GM19240 (cell line): ENCODE measurements at regions not wholly inside any gene's neighbourhood (a gene's known extent, or its start where the extent isn't known, plus 50 kb on each side); places are given as distances from the start of the nearest gene placed in this dataset.
"Not testable (repeated sequence)": the region's sequence is repeated elsewhere in the genome, so short reads cannot be mapped to it uniquely, and the experiment has no call there.

Experiments used
- DNase-seq: peaks from one replicate; pipeline ENCODE4 v3.0.0; 2011; ENCODE audit warnings: low spot score; ENCODE audit not compliant: insufficient read length

DNA sequence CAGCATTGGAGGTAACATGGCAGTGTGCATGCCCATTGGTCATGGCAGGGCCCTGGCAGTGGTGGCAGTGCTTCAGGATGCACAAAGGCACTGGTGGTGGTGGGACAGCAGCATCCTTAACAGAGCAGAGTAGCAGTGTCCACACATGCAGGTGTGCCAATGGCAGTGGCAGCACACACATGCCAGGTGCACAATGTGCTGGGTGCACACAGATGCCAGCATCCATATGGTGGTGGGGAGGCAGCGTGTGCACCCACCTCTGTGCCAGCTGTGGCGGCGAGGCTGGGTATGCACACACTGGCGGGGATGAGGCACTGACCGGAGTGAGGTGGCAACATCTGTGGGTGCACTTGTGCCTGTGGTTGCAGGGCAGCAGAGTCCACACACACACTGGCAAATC, 150.6 kb downstream of the SI start:
- DNase-seq = no peak

DNA sequence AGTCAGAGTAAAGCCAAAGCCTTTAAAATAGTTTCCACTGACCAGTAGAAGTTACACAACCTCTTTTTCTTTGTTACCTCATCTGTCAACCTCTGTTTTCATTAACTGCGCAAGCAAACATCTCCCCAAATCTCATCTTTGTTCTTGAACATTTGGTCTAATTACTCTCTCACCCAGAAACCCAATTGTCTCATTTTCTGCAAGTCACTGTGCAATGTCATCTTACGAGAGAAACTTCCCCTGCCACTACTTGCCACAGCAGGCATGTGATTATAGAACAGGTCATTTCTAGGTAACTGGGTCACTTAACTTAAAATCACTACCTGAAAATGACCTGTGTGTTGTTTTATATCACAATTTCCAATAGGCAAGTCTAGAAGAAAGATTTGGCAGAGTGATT, 159.4 kb downstream of the SI start:
- DNase-seq = no peak

DNA sequence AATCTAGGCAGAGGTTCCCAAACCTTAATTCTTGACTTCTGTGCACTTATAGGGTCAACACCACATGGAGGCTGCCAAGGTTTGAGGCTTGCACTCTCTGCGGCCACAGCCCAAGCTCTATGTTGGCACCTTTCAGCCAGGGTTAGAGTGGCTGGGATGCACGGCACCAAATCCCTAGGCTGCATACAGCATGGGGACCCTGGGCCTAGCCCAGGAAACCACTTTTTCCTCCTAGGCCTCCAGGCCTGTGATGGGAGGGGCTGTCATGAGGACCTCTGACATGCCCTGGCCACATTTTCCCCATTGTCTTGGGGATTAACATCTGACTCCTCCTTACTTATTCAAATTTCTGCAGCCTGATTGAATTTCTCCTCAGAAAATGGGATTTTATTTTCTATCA, 165.4 kb downstream of the SI start:
- DNase-seq = no peak

DNA sequence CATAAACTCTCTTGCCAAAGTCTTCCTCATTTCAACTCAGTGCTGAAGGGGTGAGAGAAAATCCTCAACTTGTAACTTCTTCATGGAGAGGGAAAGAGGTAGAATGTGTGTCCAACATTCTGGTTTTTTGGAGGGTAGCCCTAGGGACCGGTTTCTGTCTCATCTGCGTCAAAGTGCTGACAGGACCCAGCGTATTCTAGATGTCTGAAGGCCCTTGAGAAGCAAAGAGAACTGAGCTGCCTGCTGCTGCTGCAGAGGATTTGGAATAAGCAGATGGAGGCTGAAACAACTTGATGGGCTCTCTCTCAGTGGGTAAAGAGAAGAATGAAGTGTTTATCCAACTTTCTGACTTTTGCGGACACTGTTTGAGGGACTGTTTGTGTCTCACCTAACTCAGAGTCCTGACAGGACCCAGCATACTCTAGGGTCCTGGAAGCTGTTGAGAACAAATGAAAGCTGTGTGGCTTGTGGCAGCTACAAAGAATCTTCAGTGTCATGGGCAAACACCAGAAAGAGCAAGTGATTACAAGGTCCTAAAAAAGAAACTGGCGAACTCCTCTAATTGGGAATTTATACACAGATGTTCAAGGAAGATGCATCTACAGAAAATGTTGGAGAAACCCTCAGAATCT, 174.4 kb downstream of the SI start:
- DNase-seq = no peak

DNA sequence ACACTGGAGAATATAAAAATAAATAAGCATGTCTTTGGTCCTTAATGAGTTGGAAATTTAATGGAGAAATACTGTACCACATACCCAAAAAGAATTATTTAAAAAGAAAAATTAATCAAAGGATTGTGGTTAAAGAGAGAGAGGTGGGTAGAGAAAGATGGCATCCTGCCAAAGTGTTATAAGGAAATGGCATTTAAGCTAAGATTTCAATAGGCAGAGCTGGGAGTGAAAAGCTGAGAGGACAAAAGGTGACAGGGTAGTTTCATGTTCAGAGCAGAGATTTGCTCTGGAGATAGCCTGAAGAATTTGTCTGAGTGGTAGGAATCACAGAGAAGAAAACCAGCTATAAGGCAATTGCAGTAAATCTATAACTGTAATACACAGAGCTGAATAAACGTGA, 181.0 kb downstream of the SI start:
- DNase-seq = no peak

DNA sequence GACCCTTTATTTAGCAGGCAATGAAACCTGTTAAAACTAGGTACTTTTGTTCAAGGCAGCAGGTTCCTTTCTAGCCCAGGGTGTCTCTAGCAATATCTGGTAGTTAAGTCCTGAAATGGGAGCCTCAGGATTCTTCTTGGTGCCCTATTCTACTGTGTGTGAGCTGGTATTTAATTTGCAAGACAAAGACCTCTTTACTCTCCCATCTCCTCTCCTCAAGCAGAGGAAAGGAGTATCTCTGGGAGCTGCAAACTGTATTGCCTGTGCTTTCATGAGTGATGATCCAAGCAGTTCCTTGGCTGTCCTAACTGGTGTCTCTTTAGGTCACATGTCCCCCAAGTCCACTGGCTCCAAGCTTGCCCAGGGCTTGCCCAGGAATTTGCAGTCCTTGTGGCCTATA, 188.2 kb downstream of the SI start:
- DNase-seq = no peak

DNA sequence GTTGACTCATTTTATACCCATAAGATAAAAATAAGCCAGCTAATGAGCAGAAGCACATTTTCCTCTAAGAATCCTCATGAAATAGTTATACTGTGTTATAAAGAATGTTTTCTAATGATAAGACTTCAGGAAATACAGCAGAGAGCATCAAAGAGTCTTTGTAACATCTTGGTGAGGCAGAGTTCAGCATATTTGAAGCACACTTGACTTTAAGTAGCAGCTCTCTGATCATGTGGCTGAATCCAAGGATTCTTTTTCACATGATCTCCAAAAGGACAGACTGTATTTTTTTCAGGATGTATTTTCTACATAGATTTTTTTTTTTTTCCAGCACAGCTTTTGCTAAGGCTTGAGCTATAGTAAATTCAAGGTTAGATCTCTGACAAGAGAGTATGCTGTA, 195.1 kb downstream of the SI start:
- DNase-seq = no peak

DNA sequence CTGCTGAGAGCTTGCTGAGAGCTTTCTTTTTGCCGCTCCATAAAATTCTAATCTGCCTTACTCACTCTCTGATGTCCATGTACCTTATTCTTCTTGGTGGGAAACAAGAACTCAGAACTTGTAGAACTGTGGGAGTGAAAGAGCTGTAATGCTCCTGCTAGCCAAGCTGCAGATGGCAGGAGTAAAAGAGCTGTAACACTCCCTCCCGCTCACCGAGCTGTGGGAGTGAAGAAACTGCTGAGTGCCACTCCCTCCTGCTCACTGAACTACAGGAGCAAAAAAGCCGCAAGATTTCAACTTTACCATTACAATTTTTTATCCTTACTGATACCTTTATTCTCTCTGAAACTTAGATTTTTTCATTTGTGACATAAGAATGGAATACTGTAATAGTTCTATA, 199.1 kb downstream of the SI start:
- DNase-seq = no peak

DNA sequence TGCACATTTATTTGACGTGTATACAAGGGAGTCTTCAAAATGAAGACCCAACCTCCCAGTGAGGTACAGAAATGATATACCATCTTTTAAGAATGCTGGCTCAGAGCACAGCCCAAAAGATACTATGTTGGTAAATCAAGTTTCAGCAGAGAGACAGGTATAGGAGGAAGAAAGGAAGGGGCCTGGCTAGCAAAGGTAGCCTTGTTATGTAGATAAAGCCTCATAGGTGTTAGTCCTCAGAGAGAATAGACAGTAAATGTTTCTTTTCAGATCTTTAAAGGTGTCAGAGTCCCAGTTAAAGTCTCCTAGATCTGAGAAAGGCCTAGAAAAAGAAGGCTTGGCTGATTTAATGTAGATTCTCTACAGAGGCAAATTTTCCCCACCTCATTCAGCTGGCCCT, 213.8 kb downstream of the SI start:
- DNase-seq = no peak

DNA sequence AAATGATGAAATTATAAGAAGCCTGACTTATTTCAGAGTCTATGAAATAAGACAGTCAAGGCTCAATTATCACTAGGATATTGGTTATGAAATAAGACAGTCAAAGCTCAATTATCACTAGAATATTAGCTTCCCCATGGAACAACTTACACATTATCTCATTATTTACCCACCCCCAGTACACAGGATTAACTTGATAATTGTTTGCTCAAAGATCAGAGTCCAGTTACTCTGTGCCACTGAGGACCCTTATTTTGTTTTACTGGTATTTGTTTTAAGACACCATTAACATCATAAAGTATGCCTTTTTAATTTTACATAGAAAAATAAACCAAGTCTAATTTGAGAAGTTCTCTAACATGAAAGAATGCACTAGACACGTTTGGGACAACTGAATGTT, 225.4 kb downstream of the SI start:
- DNase-seq = no peak

DNA sequence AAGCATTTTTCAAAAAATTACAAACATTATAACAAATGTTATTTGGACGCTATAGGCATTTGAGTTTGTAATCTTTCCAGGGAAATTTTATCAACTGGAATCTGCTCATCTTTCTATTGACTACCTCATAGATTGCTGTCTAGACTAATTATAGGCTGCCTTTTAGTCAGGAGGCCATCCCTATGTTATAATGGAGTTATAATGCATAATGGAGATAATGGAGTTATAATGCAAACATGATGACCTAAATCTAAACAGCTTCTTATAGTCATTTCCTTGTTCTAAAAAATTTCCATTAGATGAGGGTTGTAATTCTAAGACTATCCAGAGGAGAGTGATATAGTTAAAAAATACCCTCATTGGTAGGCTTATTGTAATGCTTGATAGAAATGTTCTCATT, 226.4 kb downstream of the SI start:
- no peak for DNase-seq

DNA sequence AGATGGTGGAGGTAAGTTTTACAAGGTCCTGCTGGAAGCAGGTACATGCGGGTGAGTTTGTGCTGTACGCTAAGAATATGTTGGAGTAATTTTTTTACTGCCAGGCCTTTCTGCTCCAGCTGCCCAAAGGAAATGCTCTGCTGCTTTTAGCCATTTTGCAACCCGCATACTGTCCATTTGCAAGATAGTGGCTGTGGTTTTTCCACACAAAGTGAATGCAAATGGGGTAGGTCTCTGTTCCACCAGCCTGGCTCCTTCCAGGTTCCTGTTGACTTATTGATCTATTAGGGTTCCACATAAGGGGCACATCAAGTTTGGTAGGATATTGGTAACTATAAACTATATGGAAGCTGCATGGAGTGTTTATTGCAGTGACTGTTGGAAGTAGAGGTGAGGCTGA, 227.1 kb downstream of the SI start:
- DNase-seq = no peak

DNA sequence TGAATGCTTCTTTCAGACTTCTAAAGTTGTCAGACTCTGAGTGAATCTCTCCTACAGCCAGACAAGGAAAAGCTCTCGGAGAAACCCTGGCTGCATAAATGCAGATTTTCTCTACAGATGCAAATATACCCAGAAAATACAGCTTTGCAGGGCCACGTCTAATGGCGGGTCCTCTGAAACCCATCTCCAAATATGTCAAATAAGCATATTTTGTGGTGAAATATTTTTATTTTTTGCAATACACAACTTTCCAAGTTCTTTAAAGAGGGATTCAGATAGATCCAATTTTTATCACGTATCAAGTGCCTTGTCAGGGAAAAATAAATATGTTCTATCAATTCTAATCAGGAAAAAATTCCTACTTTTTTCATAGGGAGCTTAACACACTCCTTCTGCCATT, 229.4 kb downstream of the SI start:
- no peak for DNase-seq

DNA sequence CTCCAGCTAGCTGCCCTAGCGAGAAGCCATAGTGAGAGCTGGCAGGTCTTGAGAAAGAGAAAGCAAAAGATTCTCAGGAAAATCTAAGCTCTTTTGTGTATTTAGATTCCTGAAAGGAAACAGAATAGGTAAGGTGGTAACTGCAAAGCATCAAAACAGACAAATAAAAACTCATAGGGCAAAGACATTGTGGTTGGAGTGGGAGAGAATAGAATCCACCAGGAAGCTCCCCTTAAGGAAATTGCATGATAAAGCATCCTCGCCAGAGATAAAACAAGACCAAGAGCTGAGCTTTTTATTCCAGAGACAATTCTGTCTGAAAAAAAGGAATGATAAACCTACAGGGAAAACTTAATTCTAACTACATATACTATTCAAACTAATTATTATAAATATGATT, 232.6 kb downstream of the SI start:
- DNase-seq = no peak

DNA sequence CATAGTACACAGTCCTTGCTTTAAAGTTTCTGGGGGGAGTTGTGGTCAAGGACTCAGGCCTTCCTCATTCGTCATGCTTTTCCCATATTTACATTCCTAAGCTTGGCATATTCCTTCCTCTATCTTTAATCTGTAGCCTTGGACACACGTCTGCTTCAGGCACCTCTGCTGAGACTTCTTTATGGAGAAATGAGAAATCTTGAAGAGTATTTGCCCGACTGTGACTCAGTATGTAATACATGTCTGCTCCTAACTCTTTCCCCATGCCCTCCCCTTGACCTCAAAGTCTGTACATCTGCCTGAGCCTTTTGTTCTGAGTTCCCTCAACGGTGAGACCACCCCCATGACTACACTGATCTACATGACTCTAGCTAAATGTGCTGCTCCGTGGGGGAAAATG, 246.1 kb downstream of the SI start:
- no peak for DNase-seq

DNA sequence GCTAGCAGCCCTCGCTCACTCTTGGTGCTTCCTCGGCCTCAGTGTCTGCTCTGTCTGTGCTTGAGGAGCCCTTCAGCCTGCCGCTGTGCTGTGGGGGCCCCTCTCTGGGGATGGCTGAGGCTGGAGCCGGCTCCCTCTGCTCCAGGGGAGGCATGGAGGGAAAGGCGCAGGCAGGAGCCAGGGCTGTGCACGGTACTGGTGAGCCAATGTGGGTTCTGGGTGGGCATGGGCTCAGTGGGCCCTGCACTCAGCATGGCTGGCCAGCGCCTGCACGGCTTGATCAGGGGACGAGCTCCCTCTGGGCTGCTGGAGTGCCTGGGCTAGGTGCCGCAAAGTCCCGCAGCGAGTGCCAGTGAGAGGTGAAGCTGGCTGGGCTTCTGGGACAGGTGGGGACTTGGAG, 260.0 kb downstream of the SI start:
- no peak for DNase-seq

DNA sequence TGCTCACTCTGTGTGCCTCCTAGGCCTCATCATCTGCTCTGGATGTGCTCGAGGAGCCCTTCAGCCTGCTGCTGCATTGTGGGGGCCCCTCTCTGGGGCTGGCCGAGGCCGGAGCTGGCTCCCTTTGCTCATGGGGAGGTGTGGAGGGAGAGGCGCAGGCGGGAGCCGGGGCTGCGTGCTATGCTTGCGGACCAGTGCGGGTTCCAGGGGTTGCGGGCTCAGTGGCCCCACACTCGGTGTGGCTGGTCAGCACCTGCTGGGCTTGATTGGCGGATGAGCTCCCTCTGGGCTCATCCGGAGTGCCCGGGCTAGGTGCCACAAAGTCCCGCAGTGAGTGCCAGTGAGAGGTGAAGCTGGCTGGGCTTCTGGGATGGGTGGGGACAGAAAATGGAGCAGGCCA, 264.2 kb downstream of the SI start:
- no peak for DNase-seq

DNA sequence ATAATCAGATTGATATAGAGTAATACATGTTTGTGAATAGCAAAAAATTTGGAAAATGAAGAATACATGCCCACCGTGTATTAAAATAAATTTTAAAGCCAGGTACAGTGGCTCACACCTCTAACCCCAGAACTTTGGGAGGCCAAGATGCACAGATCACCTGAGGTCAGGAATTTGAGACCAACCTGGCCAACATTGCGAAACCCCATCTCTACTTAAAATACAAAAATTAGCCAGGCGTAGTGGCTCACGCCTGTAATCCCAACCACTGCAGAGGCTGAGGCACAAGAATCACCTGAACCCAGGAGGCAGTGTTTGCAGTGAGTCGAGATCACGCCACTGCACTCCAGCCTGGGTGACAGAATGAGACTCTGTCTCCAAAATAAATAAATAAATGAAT, 266.3 kb downstream of the SI start:
- DNase-seq = no peak

DNA sequence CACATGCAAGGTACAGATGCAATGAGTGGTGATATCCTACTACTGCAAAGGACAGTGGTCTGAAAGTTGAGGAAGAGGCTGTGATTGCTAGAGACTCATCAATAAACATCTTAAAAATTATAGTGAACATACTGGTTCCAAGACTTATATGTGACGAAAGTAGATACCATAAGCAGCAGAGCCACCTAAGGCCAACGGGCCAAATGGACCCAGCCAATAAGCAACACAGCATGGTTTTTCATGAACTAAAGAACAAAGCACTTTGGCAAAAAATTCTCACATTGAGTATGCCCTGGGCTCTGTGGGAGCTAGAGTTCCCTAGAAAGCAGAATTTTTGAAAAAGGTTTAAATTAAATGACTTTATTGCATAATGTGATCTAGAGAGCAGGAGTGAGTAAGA, 272.1 kb downstream of the SI start:
- no peak for DNase-seq

DNA sequence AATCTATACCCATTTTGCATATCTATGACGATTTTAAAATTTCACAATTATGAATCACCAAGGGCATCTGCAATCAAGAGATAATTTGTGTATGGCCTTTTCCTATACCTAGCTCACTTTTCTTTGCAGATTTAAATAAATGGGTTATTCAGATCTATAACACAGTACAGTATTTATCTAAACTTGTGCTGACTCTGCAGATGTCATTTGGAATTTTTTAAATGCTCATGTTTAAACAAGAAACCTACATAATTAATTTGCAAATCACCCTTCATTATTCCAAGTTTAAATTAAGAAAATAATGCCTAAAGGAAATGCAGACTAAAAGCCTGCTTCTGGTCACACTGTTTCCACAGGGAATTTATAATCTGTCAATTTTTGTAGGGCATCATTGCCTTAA, 284.2 kb downstream of the SI start:
- no peak for DNase-seq

DNA sequence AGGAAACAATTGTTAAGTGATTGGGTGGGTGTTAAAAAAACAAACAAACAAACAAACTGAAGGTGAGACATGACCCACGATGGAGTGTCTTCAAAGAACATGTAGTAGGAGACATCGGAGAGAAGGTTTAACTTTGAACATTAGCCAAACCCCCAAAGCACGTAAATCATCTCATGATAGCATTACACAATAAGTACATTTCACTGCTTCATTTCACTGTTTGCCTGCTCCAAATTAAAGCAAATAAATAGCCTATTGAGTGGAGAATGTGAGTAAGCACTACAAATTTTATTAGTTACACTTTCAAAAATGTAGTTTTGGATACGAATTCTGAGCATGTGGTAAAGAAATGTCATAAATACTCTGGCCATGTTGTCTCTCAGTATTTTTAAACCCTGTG, 287.0 kb downstream of the SI start:
- DNase-seq = no peak

DNA sequence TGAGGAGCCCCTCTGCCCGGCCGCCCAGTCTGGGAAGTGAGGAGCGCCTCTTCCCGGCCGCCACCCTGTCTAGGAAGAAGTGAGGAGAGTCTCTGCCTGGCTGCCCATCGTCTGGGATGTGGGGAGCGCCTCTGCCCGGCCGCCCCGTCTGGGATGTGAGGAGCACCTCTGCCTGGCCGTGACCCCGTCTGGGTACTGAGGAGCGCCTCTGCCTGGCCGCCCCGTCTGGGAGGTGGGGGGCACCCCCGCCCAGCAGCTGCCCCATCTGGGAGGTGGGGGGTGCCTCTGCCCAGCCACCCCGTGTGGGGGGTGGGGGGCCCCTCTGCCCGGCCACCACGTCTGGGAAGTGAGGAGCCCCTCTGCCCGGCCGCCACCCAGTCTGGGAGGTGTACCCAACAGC, 293.9 kb downstream of the SI start:
- DNase-seq = not testable (repeated sequence)

DNA sequence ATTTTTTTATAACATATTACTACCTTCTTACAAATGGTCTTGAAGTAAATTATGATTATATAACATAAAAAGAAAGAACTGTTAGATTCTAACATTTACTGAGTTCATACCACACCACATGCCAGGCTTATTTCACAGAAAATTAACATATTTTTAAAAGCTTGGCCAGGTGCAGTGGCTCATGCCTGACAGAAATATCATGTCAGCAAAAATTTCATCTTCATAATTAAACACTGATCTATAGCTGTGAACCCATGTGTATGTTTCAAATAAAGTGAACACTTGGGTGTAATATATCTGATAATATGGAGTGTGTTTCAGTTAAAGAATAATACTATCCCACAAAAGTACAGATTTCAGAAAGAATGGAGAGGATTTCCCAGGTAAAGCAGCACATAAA, 296.5 kb downstream of the SI start:
- DNase-seq = no peak

DNA sequence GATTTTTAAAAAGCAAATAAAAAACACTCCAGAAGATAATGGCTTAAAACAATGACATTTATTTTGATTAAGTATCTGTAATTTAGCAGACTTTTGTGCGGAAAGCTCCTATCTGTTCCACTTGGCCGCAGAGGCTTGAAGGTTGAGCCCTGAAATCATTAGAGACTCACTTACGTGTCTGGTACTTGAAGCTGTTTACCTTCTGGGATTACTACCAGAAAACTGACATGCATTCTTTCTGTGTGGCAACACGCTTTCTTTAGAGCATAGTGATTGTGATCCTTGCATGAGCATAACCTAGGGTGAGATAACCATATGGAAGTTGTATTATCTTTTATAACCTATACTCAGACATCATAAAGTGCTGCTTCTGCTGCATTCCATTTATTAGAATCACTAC, 298.5 kb downstream of the SI start:
- DNase-seq = no peak
